CD4-positive, alpha-beta T cell treated with Interleukin-4 for 1 hour (primary cell): ENCODE measurements at regions not wholly inside any gene's neighbourhood (a gene's known extent, or its start where the extent isn't known, plus 50 kb on each side); places are given as distances from the start of the nearest gene placed in this dataset.
"Not testable (repeated sequence)": the region's sequence is repeated elsewhere in the genome, so short reads cannot be mapped to it uniquely, and the experiment has no call there.

ENCODE experiments used
- DNase-seq, 2 donors: peaks; one replicate each; pipeline ENCODE4 v3.0.0-alpha.2; 2020 to 2022

DNA sequence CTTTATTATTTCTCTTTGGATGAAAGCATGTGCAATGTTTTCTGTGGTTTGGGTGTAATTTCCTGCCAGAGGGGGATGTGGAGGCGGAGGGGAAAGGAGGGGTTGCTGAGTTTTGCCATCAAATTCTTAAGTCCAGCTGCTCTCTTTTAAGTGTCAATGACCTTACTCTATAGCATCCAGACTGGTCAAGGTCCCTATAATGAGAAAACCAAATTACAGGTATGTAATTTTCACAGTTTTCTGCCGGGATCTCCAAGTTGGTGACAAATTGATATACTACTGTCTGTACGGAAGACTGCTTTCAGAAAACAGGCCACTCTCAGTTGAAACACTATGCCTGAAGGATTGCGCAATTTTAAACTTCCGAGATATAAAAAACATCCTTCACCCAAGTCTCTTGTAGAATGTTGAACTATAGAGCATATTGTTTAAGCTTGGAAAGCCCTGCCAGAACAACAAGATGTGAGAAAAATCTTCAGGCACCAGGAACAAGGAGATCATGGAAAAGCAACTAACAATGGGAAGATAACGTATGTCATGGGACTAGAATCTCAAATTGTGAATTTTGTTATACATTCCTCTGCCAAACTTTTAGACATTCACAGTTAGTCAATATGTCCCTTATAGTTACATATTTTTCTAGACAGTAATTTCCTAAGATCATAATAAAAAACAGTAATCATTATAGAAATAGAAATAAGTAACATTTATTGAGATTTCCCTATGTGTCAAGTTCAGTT, 300.7 kb upstream of the SATB1 start:
- peak; percentile 54 to 79 for DNase-seq

DNA sequence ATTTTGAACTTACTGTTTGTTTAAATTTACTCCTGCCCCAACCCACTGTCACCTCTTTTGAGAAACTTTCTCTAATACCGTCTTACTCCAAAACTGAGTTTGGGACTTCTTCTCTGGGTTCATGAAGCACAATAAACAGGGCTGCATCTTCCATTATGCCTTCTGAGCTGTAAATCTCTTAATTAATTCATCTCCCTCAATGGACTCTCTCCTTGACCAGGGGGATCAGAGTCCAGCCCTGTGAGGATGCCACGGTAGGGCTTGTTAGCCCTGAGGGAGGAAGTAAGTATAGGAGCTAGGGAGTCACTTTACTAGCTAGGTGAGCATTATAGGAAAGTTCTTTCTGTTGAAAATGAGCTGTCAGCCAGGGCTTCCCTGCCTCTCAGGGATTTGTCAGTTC, 299.3 kb upstream of the SATB1 start:
- DNase-seq = peak in 1 of 2 donors; percentile 24

DNA sequence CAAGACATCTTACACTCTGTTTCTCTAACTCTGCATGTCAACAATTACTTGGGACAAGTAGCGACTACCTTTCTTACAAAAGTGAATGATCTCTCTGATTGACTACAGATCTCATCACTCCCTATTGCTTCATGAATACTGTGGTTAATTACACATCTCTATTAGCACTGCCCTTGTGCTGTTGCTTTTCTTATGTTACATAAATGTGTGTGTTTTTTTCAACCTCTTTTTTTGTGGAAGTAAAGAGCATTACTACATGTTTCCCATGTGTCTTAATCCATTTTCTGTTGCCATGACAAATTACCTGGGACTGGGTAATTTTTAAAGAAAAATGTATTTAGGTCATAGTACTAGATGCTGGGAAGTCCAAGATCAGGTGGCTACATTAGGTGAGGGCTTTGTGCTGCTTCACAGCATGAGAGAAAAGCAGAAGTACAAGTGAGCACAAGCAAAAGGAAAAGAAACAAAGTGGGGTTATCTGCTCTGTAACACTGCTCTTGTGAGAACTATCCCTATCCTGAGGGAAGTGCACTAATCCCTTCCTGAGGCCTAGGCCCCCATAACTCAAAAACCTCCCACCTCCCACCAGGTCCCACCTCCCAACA, 298.2 kb upstream of the SATB1 start:
- DNase-seq = peak in 1 of 2 donors; percentile 58

DNA sequence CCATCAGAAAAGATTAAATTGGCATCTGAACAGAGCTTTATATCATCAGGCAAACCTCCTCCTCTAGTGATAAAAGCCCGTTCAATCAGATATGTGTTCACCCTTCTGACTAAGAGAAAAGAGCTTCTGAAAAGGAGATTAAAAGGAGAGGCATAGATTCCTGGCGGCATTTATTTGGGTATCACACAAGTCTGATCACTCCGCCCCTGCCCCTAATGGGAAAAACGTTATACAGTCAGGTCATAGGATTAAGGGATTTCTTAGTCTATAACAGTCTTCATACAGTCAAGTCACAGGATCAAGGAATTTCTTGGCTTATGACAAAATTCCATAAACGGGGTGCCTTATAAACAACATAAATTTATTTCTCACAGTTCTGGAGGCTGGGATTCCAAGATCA, 295.4 kb upstream of the SATB1 start:
- DNase-seq = no peak

DNA sequence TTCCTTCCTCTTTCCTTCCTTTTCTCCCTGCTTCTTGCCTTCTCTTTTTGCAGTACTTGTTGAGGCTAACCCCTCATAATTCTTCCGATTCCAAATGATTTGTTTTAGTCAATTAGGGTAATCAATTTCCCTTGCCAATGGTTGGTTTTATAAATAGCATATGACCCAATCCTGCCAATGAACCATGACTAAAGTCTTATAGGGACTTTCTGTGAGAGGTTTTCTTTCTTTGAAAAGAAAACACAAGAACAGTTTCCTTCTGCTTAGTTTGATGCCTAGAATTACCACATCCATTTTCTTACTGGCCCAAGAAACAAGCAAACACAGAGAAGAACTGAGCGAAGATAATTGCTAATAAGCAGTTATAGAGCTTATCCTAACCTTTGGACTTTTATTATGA, 292.5 kb upstream of the SATB1 start:
- DNase-seq = peak in 1 of 2 donors; percentile 26

- no peak for DNase-seq
Observed at GRCh38 chr3:18716821-18717220, 291.7 kb upstream of the SATB1 start.

- peak in 1 of 2 donors; percentile 33 for DNase-seq
Observed at GRCh38 chr3:18716101-18716500, 291.0 kb upstream of the SATB1 start.

- no peak for DNase-seq
Observed at GRCh38 chr3:18715208-18715607, 290.1 kb upstream of the SATB1 start.

DNA sequence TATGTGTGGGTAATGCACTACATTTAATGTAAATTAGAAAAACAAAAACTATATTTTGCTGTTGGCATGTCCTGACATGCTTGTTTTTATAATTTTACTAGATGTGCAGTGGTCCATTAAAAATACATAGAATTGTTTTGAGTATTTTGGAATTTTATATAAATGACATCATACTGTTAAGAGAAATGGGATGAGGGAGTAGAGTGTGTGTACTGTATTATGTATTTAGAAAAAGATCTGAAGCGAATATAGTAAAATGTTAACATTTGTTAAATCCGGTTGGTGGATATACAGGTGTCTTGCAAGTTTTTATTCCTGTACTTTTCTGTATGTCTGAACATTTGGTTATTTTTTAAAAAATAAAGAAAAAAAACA, 288.4 kb upstream of the SATB1 start:
- DNase-seq = no peak

- peak; percentile 29 to 63 for DNase-seq
Observed at GRCh38 chr3:18712713-18713576, 287.8 kb upstream of the SATB1 start.

GRCh38 chr3:18704326-18704725, 279.2 kb upstream of the SATB1 start:
- DNase-seq = no peak

GRCh38 chr3:18703798-18704197, 278.7 kb upstream of the SATB1 start:
- no peak for DNase-seq

- DNase-seq = not testable (repeated sequence)
Observed at GRCh38 chr3:18693588-18694329, 268.6 kb upstream of the SATB1 start.

- DNase-seq = no peak
Observed at GRCh38 chr3:18687286-18687685, 262.1 kb upstream of the SATB1 start.

- DNase-seq = no peak
Observed at GRCh38 chr3:18683900-18684299, 258.8 kb upstream of the SATB1 start.

GRCh38 chr3:18681818-18682345, 256.7 kb upstream of the SATB1 start:
- peak in 1 of 2 donors; percentile 46 for DNase-seq

GRCh38 chr3:18680758-18681157, 255.6 kb upstream of the SATB1 start:
- no peak for DNase-seq

- peak; percentile 57 to 70 for DNase-seq
Observed at GRCh38 chr3:18679238-18679637, 254.1 kb upstream of the SATB1 start.

DNA sequence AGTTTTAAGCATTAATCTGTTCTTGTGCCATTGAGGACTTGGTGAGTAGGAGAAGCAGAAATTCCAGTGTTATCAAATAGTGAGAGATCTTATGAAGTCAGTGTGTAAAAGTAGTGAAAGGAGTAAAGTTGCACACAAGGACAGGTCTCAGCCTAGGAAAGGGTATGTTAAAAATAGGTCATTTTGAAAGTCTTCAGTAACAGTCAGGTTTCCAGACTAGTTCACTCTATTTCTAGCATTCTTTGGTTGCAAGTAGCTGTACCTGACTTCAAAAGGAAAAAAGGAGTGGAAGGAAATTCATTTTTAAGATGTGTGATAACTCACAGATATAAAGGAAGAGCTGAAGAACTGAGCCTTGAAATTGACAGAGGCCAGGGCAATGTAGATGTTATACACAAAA, 250.1 kb upstream of the SATB1 start:
- DNase-seq = no peak

GRCh38 chr3:18672561-18672960, 247.4 kb upstream of the SATB1 start:
- DNase-seq = no peak

DNA sequence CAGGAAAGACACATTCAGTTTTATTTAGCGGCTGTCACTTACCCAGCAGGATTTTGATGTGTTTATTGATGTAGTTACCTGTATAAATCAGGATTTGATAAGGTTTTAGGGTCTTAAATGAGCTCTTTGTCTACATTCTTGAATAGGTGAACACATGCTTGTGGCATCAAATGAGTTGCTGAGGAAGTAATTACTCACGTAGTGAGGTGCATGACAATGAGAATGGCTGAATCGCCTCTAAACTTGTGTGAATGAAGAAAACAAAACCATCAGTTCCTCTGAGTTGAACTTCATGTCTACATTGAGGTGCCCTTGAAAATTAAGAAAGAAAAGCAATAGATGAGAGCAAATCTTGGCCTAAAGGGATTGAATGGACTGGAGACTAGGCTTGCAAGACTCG, 245.6 kb upstream of the SATB1 start:
- no peak for DNase-seq

DNA sequence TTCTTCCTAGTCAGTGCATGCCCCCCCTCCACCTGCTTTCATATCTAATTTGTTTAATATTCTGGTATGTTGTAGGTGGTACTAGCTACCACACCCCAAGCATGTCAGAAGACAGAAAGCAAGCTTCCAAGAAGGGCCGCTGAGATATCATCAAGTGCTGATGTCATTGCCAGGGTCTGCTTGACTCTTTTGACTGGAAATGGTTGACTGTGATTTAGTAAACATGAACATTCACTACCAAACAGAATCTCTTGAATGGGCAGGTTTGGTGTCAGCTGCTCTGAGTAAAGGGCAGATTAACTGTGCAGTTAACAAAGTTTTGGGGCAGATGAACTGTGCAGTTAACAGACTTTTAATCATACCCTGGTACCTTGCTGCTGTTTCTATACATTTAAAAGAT, 244.2 kb upstream of the SATB1 start:
- DNase-seq = no peak

GRCh38 chr3:18667552-18667951, 242.4 kb upstream of the SATB1 start:
- DNase-seq = no peak
